Activated CD4-positive, CD25-positive, alpha-beta regulatory T cell treated with anti-CD3 and anti-CD28 coated beads, Interleukin-2, amount 50 U/mL, for 24 hours (primary cell): ENCODE measurements at regions not wholly inside any gene's neighbourhood (a gene's known extent, or its start where the extent isn't known, plus 50 kb on each side); places are given as distances from the start of the nearest gene placed in this dataset.

Experiments used
- ATAC-seq, 2 donors: fragments of 150-1000 bp; cut with Tn5 transposase; one replicate each; pipeline ENCODE4 v1.10.0; 2021; ENCODE audit warnings: mild to moderate bottlenecking in 1 of 2, moderate library complexity in 1 of 2

DNA sequence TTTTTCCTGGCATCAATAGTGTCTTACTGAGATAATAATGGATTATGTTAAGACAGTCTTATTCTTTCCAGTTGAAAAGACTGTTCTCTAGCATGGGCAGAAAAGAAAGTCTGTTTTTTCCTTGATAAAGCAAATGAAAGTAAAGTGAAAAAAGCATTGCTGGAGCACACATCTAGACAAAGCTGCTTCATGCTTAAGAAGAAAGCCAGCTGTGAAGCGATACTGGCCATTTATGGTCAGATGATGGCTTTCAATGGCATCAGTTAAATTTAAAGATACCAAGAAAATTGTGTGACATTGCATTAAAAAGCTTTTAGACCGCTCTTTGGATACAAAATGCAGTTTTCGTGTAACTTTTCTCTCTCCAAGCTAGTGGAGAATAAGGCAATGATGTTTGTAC, 242.1 kb upstream of the TRAM1L1 start:
- ATAC-seq, result no peak

DNA sequence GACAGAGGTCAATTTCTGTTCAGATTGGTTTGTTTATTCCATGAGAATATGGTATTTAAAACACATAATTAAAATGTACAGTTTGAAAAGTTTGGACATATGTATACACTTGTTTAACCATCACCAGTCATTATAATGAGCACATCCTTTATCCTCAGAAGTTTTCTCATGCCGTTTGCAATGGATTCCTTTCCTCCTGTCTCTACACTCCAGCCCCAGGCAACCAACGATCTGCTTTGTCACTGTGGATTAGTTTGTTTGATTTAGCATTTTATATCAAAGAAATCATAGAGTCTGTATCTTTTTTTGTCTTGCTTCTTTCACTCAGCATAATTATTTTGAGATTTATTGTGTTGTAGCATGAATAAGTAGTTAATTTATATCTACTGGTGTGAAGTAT, 243.0 kb upstream of the TRAM1L1 start:
- no peak for ATAC-seq

DNA sequence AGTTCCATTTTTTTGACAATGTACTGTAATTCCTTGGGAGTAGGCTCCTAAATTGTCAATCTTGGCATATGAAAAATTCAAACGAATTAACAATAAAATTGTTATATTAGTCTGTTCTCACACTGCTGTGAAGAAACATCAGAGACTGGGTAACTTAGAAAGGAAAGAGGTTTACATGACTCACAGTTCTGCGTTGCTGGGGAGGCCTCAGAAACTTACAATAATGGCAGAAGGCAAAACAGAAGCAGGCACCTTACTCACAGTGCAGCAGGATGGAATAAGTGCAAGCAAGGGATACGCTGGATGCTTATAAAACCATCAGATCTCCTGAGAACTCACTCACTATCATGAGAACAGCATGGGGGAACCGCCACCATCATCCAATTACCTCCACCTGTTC, 246.4 kb upstream of the TRAM1L1 start:
- ATAC-seq, result no peak

DNA sequence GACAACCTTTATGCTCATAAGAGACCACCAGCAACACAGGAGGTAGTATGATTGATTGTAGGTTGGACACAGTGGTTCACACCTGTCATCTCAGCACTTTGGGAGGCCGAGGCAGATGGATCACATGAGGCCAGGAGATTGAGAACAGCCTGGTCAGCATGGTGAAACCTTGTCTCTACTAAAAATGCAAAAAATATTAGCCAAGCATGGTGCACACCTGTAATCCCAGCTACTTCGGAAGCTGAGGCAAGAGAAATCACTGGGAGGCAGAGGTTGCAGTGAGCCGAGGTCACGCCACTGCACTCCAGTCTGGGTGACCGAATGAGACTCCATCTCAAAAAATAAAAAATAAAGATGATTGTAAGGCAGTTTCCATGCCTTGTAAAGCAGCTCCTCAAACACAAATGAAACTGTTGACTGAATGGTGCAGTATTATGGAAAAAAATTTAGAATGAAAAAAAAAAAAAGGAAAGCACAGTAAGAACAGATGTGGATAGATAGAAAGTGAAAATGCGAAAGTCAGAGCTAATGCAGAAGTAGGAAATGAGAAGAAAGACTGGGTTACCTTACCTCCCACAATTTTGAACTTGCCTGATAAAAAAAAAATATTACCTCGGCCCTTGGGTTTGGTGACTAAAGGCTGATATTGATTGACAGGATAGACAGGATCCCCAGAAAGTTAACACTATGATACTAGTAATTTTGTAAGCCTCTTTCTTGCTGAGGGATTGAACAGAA, 249.2 kb upstream of the TRAM1L1 start:
- no peak for ATAC-seq

DNA sequence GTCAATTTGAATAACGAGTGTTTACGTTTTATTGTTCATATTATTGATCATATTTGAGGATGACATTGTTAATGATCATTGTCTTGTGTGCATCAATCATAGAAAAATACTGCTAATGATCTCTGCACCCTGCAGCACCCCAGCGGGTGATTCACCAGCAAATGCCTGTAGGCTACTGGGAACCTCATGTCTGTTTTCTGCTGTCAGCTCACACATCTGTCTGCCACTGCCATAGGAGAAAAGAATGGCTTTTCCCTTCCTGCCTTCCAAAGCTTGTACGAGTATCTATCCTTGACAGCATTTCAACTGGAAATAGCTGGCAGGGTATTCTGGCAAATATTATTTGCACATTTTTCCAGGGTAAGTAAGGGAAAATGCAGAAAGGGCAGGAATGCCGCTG, 272.1 kb upstream of the TRAM1L1 start:
- no peak for ATAC-seq

DNA sequence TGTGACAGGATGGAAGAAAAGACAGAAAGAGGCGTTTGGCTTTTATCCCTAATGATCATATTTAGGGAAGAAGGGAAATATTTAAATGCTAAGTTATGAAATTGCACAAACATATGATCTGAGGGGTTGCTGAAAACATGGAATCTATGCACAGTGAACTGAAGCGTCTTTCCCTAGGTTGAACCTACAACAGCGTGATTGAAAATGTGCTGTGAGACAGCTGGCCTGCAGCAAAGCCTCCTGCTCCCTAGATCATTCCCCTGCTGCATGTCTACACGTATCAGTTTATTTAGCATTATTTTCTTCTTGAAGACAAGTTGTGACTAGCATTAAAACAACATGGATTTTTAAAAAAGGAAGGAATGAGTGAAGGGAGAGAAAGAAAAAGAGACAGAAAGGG, 272.5 kb upstream of the TRAM1L1 start:
- ATAC-seq, result no peak

DNA sequence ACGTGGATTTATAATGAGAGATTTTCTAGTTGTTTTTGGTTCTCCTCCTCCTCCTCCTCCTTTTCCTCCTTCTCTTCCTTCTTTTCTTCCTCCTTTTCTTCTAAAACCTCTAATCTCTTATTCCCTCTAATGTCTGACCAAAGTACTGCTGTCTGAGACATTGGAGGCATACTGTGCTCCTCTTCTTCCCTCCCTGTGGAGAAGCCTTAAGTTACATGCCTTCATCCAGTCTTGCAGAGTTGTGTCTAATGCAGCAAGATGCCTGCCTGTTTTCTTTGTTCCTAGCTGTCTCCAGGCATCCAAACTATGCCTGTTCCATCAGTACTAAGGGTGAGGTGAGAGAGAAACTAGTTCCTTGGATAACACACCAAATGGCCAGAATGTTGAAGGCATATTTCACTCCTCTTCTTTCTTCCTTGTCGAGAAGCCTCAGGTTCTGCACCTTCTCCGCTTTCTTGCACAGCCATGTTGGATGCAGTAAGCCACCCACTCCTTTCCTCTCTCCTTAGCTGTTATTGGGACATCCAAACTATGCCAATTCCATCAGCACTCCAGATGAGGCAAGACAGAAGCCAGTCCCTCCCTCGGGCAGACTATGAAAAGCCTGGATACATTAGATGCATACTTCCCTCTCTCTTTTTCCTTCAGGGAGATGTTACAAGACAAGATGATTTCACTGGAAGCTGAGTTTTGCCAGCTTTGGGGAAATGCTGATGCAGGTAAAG, 285.7 kb upstream of the TRAM1L1 start:
- ATAC-seq, result no peak

DNA sequence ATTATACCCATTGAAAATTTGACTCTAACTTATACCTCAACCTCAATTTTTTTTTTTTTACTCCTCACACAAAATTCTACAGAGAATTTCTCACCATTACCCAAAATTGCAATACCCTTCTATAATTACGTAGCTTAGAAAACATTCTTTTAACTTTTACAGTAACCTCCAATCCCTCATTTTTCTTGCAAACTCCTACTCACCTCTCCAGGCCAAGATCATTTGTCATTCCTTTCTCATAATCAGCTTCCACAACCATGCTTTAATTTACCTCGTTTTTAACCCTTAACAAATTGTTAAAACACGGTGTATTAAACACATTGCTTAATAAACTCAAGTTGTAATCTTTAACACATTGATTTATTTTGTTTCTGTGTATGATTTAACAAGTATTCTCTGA, 289.7 kb upstream of the TRAM1L1 start:
- ATAC-seq, result no peak

DNA sequence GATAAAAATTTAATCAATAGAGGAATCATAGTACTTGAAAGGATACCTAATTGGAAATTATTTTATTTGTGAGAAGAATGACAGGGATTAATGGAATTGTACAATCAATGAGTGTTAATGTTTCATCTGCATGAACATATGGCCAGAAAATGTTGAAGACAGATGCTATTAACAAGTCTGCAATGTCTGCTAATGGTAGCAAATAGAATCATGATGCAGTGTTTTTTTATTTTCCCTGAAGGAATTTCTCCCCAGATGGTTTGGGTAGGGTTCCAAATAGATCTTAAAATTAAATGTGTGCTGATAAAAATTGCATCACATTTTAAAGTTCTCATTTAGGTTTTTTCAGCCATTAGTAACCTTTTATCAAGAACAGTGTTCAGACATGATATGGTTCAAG, 291.3 kb upstream of the TRAM1L1 start:
- no peak for ATAC-seq

GRCh38 chr4:117378942-117379341, 293.6 kb upstream of the TRAM1L1 start:
- ATAC-seq, result no peak

DNA sequence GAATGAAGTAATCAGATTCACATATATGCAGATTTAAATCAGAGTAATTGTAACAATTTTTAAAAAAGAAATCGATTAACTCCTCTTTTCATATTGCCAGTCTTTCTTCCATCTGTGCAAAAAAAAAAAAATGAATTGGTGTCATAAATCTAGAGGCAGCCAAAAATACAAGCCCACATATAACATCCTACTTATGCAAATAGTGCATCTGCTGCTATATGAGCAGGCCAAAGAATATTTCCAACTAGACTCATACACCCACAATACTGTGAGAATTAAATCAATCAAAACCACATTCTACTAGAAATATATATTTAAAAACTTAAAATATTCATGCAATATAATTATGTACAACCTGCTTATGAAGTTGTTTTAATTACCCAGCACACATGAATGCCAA, 298.1 kb upstream of the TRAM1L1 start:
- ATAC-seq, result no peak

DNA sequence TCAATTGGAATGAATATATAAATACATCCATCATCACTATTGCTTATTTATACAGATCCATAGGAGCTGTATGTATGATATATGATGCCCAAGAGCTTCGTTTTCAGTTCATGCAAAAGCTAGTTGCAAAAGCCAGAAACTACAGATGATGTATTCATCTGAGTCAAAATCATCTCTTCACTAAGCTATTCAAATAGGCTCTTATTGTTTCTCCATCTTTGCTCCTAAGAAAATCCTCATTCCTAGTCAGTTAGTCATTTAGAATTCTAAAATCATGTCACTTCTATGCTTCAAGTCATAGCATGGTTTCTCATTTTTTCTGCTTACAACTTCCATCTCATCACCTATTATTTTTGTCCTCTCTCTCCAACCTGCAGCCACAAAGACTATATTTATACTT, 300.1 kb upstream of the TRAM1L1 start:
- ATAC-seq, result no peak

- ATAC-seq, result no peak
Observed at GRCh38 chr4:117387072-117387471, 301.7 kb upstream of the TRAM1L1 start.

DNA sequence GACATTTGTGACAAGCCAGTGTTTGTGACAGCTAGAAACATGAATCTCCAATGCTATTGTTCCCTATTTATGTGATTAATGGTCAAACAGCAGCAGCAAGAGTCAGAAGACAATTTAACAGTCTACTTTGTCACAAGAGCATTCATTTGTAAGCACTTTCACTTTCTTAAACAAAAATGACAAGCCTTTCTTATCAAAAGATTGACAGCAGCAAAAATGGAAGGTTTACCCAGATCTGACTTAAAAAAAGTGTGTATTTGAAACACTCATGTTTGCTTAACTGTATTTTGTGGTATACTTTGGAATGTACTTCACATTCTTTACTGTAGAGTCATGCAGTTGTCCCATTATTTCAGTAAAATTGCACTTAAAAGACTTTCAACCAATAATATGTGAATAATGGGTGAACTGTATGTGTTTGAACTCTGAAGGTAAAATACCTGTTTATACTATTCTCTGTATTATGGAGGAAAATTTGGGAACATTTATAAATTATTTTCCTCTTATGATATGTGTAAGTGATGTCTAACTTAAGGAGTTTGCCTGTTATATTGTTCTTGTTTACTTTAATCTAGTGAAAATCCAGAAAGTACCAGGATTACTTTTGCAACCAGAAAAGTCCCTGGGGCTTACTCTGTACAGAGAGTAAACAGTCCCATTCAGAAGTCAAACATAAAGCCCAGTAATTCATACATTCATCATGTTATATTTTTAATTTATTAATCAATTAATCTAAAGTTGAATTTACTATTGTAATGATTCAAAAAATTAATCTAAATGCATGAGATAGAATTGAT, 314.9 kb upstream of the TRAM1L1 start:
- ATAC-seq, result no peak

DNA sequence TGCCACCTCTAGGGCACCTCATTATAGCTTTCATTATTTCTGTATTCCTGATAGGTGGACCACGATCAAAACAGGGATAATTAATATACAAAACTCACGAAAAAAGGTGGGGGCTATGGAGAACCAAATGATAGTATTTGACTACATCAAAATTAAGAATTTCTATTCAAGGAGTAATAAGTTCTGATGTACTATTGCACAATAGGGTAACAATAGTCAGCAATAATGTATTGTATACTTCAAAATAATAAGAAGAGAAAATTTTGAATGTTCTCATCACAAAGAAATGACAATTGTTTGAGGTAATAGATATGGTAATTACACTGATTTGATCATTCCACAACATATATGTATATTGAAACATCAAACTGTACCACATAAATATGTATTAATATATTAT, 327.3 kb upstream of the TRAM1L1 start:
- no peak for ATAC-seq

- no peak for ATAC-seq
Observed at GRCh38 chr4:117417856-117418255, 332.5 kb upstream of the TRAM1L1 start.

DNA sequence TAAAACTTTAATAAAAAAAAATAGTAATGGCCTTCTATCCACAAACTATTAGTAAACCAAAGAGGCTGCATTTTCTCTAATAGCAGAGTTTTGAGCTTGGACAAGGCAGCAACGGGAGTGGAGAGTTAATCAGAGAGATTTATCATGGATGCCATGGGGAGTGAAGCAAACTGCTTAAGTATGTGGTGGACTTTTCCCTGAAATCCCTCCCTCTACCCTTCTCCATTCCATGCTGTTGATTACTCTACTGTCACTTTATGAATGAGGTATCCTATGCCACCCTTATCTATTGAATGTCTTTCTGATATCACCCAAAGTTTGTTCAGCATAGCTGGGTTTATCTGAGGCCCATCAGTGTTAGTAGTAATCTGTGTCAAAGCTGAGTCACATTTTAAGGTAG, 335.6 kb upstream of the TRAM1L1 start:
- ATAC-seq, result no peak

DNA sequence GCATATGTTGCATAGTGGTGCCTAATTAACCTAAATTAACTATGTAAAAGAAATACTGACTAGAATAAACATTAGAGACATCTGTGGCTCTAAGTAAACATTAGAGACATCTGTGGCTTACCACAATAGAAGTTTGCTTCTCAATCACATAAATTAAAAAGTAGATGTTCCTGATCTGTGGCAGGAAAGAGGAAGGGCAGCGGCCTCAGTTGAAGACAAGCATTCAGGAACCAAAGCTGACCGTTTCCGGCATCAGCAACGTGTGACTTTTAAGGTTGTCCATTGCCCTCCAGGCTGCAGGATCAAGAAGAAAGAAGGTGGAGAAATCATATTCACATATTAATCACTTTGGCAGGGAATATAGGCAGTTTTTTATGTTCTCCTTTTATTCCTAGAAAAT, 336.3 kb upstream of the TRAM1L1 start:
- ATAC-seq, result no peak

GRCh38 chr4:117422297-117422696, 336.9 kb upstream of the TRAM1L1 start:
- no peak for ATAC-seq

DNA sequence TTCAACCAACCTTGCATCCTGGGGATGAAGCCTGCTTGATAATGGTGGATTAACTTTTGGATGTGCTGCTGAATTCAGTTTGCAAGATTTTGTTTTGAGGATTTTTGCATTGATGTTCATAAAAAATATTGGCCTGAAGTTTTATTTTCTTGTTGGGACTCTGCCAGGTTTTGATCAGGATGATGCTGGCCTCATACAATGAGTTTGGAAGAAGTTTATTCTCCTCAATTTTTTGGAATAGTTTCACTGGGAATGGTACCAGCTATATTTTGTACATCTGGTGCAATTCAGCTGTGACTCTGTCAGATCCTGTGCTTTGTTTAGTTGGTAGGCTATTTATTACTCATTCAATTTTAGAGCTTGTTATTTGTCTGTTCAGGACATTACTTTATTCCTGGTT, 340.3 kb upstream of the TRAM1L1 start:
- no peak for ATAC-seq

DNA sequence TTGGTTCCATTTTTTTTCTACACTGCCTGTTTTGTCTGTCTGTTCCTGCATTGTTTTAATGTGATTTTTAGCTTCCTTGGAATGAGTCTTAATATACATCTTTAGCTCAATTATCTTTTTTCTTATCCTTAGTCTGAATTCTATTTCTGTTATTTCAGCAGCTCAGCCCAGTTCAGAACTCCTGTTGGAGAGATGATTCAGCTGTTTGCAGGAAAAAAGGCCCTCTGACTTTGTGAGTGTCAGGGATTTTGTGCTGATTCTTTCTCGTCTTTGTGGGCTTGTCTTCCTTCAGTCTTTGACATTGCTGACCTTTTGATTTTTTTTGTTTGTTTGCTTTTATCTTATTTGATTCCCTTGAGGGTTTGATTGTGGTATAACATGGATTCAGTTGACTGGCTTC, 343.2 kb upstream of the TRAM1L1 start:
- ATAC-seq, result no peak

DNA sequence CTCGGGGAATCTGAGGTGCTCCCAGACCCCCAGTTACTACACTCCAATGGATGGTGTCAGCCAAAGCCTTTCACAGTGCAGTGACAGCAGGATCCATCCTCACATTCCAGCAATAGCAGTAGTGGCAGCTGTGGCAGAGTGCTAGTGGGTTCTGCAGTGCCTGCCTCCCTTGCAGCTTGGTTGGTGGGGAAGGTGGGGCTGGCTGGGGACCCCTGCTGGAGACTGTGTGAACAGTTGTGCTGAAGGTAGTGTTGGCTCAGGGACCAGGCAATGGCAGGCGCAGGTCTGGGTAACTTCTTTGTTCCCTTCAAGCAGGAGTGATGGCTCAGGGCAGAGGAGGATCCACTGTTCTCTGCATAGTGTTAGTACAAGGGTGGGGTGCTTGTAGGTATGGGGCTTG, 343.7 kb upstream of the TRAM1L1 start:
- no peak for ATAC-seq

DNA sequence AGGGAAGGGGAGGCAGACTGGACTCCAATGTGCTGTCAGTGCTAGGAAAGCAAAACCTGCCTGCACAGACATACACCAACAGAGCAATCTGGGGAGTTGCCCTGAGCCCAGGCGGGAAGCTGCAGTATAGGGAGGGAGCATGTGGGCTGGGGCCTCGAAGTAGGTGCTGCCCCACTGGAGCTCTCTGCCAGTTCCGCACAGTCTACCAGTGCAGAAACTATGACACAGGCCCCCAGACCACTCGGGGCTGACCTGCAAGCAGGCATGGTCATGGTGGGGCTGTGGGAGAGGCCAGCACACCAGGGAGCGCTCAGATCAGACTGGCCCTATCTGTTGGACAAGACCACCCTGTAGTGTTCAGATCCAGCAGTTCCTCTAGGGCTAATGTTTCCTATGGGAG, 344.1 kb upstream of the TRAM1L1 start:
- no peak for ATAC-seq

DNA sequence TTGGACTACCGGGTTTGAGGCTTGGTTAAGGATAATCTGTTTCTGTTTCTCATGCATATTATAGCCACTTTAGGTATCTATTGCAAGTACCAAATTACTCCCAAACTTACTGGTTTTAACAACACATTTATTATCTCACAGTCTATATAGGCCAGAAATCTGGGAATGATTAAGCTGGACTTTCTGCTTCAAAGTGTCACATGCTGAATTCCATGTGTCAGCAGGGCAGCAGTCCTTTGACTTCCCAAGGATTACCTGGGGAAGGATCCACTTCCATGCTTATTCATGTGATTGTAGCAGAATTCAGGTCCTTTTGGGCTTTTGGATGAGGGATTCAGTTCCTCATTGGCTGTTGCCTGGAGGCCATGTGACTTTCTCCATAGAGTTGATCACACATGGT, 349.0 kb upstream of the TRAM1L1 start:
- ATAC-seq, result no peak
